K562 (cell line): ENCODE measurements at regions not wholly inside any gene's neighbourhood (a gene's known extent, or its start where the extent isn't known, plus 50 kb on each side); places are given as distances from the start of the nearest gene placed in this dataset.
A peak's percentile ranks its signal among the peaks of the same experiment; 100 is the strongest.

ENCODE experiments used
- DPF2 ChIP-seq: fragments of 450-650 bp; IDR thresholded peaks from 2 replicates; pipeline ENCODE4 v1.6.1; 2016
- MAFG ChIP-seq: fragments of 450-650 bp; conservative IDR thresholded peaks from 2 replicates; pipeline ENCODE4 v1.6.1; 2016; ENCODE audit warnings: missing genetic modification characterization, missing compliant biosample characterization
- MTA3 ChIP-seq: fragments of 450-650 bp; formaldehyde crosslinking; IDR thresholded peaks from 2 replicates; pipeline ENCODE4 v1.6.1; 2017; ENCODE audit warnings: mild to moderate bottlenecking, borderline replicate concordance
- TBP ChIP-seq: optimal IDR thresholded peaks from 2 replicates; pipeline ENCODE3; 2011; ENCODE audit warnings: low read depth, low read length, improper control_type of control experiment
- ZNF766 ChIP-seq: fragments of 200-800 bp; sonication (Bioruptor generic); conservative IDR thresholded peaks from 2 replicates; pipeline ENCODE4 v1.6.1; 2016; ENCODE audit warnings: missing genetic modification characterization, missing compliant biosample characterization
- TF ChIP-seq, protein P1 (sequence below): fragments of 450-650 bp; IDR thresholded peaks from 2 replicates; pipeline ENCODE4 v1.6.1; 2016; ENCODE audit warnings: mild to moderate bottlenecking, moderate library complexity
- TF ChIP-seq, protein P2 (sequence below): fragments of 450-650 bp; formaldehyde crosslinking; IDR thresholded peaks from 2 replicates; pipeline ENCODE4 v1.4.0; 2020; ENCODE audit warnings: mild to moderate bottlenecking, moderate library complexity
- TF ChIP-seq, protein P3 (sequence below): fragments of 250-450 bp; sonication (Bioruptor Pico); IDR thresholded peaks from 2 replicates; pipeline ENCODE4 v1.4.0; 2020

DNA sequence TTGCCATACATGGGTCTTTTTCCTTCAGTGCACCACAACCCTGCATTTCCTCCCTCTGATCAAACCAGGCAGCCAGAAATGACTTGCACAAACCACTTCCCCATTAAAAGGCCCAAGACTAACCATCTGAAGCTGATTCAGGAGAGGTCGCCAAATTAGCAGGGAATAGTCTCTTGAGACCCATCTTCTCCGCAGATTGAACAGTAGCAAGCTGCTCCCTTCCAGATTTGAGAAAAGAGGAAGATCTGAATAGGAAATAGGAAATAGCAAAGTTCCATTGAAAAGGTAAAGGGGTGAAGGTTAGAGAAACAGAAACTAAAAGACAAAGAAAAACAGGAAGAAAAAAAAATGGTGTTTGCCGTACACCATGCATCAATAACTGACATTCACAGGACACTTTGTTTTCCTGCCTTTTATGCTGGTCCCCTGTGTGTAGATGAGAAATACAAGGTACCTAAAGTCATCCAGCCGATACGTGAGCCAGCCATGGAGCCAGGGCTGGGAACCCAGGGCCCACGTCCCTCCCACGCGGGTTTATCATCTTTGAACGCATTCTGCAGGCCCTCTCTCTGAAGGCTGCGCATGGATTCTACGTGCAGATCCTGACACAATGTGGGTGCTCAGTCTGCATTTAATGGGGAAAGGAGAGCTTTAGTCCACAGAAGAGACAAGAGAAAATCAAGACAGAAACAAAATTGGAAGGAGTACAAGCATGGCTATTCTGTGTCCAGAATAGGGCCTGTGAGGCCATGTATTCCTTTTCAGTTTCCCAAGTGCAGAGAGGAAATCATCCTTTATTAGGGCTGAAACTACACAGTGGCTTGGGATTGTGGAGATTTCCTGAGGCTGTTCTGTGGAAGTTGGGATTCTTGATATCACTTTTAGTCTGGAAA lies 268.4 kb upstream of the NPVF start (continued):
- TF ChIP-seq, protein P1, sequence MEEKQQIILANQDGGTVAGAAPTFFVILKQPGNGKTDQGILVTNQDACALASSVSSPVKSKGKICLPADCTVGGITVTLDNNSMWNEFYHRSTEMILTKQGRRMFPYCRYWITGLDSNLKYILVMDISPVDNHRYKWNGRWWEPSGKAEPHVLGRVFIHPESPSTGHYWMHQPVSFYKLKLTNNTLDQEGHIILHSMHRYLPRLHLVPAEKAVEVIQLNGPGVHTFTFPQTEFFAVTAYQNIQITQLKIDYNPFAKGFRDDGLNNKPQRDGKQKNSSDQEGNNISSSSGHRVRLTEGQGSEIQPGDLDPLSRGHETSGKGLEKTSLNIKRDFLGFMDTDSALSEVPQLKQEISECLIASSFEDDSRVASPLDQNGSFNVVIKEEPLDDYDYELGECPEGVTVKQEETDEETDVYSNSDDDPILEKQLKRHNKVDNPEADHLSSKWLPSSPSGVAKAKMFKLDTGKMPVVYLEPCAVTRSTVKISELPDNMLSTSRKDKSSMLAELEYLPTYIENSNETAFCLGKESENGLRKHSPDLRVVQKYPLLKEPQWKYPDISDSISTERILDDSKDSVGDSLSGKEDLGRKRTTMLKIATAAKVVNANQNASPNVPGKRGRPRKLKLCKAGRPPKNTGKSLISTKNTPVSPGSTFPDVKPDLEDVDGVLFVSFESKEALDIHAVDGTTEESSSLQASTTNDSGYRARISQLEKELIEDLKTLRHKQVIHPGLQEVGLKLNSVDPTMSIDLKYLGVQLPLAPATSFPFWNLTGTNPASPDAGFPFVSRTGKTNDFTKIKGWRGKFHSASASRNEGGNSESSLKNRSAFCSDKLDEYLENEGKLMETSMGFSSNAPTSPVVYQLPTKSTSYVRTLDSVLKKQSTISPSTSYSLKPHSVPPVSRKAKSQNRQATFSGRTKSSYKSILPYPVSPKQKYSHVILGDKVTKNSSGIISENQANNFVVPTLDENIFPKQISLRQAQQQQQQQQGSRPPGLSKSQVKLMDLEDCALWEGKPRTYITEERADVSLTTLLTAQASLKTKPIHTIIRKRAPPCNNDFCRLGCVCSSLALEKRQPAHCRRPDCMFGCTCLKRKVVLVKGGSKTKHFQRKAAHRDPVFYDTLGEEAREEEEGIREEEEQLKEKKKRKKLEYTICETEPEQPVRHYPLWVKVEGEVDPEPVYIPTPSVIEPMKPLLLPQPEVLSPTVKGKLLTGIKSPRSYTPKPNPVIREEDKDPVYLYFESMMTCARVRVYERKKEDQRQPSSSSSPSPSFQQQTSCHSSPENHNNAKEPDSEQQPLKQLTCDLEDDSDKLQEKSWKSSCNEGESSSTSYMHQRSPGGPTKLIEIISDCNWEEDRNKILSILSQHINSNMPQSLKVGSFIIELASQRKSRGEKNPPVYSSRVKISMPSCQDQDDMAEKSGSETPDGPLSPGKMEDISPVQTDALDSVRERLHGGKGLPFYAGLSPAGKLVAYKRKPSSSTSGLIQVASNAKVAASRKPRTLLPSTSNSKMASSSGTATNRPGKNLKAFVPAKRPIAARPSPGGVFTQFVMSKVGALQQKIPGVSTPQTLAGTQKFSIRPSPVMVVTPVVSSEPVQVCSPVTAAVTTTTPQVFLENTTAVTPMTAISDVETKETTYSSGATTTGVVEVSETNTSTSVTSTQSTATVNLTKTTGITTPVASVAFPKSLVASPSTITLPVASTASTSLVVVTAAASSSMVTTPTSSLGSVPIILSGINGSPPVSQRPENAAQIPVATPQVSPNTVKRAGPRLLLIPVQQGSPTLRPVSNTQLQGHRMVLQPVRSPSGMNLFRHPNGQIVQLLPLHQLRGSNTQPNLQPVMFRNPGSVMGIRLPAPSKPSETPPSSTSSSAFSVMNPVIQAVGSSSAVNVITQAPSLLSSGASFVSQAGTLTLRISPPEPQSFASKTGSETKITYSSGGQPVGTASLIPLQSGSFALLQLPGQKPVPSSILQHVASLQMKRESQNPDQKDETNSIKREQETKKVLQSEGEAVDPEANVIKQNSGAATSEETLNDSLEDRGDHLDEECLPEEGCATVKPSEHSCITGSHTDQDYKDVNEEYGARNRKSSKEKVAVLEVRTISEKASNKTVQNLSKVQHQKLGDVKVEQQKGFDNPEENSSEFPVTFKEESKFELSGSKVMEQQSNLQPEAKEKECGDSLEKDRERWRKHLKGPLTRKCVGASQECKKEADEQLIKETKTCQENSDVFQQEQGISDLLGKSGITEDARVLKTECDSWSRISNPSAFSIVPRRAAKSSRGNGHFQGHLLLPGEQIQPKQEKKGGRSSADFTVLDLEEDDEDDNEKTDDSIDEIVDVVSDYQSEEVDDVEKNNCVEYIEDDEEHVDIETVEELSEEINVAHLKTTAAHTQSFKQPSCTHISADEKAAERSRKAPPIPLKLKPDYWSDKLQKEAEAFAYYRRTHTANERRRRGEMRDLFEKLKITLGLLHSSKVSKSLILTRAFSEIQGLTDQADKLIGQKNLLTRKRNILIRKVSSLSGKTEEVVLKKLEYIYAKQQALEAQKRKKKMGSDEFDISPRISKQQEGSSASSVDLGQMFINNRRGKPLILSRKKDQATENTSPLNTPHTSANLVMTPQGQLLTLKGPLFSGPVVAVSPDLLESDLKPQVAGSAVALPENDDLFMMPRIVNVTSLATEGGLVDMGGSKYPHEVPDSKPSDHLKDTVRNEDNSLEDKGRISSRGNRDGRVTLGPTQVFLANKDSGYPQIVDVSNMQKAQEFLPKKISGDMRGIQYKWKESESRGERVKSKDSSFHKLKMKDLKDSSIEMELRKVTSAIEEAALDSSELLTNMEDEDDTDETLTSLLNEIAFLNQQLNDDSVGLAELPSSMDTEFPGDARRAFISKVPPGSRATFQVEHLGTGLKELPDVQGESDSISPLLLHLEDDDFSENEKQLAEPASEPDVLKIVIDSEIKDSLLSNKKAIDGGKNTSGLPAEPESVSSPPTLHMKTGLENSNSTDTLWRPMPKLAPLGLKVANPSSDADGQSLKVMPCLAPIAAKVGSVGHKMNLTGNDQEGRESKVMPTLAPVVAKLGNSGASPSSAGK: peak; percentile 40
- TF ChIP-seq, protein P2, sequence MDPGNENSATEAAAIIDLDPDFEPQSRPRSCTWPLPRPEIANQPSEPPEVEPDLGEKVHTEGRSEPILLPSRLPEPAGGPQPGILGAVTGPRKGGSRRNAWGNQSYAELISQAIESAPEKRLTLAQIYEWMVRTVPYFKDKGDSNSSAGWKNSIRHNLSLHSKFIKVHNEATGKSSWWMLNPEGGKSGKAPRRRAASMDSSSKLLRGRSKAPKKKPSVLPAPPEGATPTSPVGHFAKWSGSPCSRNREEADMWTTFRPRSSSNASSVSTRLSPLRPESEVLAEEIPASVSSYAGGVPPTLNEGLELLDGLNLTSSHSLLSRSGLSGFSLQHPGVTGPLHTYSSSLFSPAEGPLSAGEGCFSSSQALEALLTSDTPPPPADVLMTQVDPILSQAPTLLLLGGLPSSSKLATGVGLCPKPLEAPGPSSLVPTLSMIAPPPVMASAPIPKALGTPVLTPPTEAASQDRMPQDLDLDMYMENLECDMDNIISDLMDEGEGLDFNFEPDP (CRISPR knock-in tag): no peak
- TF ChIP-seq DPF2 (0 out of 2 replicates have a peak, but pooled peaks have one; percentile 53), MTA3 (0 out of 2 replicates have a peak, but pooled peaks have one; percentile 18), ZNF766 (peak; percentile 74), TBP (peak; percentile 22), MAFG (peak; percentile 77)
- TF ChIP-seq, protein P3, sequence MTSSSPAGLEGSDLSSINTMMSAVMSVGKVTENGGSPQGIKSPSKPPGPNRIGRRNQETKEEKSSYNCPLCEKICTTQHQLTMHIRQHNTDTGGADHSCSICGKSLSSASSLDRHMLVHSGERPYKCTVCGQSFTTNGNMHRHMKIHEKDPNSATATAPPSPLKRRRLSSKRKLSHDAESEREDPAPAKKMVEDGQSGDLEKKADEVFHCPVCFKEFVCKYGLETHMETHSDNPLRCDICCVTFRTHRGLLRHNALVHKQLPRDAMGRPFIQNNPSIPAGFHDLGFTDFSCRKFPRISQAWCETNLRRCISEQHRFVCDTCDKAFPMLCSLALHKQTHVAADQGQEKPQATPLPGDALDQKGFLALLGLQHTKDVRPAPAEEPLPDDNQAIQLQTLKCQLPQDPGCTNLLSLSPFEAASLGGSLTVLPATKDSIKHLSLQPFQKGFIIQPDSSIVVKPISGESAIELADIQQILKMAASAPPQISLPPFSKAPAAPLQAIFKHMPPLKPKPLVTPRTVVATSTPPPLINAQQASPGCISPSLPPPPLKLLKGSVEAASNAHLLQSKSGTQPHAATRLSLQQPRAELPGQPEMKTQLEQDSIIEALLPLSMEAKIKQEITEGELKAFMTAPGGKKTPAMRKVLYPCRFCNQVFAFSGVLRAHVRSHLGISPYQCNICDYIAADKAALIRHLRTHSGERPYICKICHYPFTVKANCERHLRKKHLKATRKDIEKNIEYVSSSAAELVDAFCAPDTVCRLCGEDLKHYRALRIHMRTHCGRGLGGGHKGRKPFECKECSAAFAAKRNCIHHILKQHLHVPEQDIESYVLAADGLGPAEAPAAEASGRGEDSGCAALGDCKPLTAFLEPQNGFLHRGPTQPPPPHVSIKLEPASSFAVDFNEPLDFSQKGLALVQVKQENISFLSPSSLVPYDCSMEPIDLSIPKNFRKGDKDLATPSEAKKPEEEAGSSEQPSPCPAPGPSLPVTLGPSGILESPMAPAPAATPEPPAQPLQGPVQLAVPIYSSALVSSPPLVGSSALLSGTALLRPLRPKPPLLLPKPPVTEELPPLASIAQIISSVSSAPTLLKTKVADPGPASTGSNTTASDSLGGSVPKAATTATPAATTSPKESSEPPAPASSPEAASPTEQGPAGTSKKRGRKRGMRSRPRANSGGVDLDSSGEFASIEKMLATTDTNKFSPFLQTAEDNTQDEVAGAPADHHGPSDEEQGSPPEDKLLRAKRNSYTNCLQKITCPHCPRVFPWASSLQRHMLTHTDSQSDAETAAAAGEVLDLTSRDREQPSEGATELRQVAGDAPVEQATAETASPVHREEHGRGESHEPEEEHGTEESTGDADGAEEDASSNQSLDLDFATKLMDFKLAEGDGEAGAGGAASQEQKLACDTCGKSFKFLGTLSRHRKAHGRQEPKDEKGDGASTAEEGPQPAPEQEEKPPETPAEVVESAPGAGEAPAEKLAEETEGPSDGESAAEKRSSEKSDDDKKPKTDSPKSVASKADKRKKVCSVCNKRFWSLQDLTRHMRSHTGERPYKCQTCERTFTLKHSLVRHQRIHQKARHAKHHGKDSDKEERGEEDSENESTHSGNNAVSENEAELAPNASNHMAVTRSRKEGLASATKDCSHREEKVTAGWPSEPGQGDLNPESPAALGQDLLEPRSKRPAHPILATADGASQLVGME (CRISPR knock-in tag): 0 out of 2 replicates have a peak, but pooled peaks have one; percentile 61
